ENCODE measurements at regions not wholly inside any gene's neighbourhood (a gene's known extent, or its start where the extent isn't known, plus 50 kb on each side); places are given as distances from the start of the nearest gene placed in this dataset.

- Histone ChIP-seq H3K36me3 (no peaks in the 10 kb centered on the region), H3K9me3 (no peaks in the 10 kb centered on the region), H3K27ac (no peak overlapping the region), H3K4me3 (no peak overlapping the region), H3K4me1 (ENCODE audit: control insufficient read depth in 1 of 2, low read depth in 2 of 2) (no peaks in the 10 kb centered on the region), H3K27me3 (replicated peaks; ENCODE audit: insufficient read depth) (no peaks in the 10 kb centered on the region)
- ATAC-seq (ENCODE audit: insufficient number of reproducible peaks, low FRiP score, low read depth): no peak
- no peak for DNase-seq (ENCODE audit: low spot score)
- no peak for TF ChIP-seq CTCF (IDR thresholded peaks at IDR 0.05)
Observed at GRCh38 chr4:157776930-157777528, 395.8 kb downstream of the GASK1B start.

GRCh38 chr4:157775971-157776370, 396.9 kb downstream of the GASK1B start:
- Histone ChIP-seq H3K36me3 (no peaks in the 10 kb centered on the region), H3K27me3 (replicated peaks; ENCODE audit: insufficient read depth) (no peaks in the 10 kb centered on the region), H3K27ac (no peak overlapping the region), H3K9me3 (no peaks in the 10 kb centered on the region), H3K4me1 (ENCODE audit: control insufficient read depth in 1 of 2, low read depth in 2 of 2) (no peaks in the 10 kb centered on the region), H3K4me3 (no peak overlapping the region)
- DNase-seq (ENCODE audit: low spot score) (no peak), ATAC-seq (ENCODE audit: insufficient number of reproducible peaks, low FRiP score, low read depth) (no peak)
- no peak for TF ChIP-seq CTCF (IDR thresholded peaks at IDR 0.05)

- ATAC-seq (ENCODE audit: insufficient number of reproducible peaks, low FRiP score, low read depth): no peak
- no peaks in the 10 kb centered on the region for H3K36me3 ChIP-seq
- no peak overlapping the region for H3K27ac ChIP-seq
- H3K27me3 ChIP-seq (replicated peaks; ENCODE audit: insufficient read depth): no peaks in the 10 kb centered on the region
- no peaks in the 10 kb centered on the region for H3K4me1 ChIP-seq (ENCODE audit: control insufficient read depth in 1 of 2, low read depth in 2 of 2)
- H3K4me3 ChIP-seq: no peak overlapping the region
- H3K9me3 ChIP-seq: no peaks in the 10 kb centered on the region
- DNase-seq (ENCODE audit: low spot score): no peak
- no peak for TF ChIP-seq CTCF (IDR thresholded peaks at IDR 0.05)
Observed at GRCh38 chr4:157772907-157773306, 399.9 kb downstream of the GASK1B start.

- ATAC-seq (ENCODE audit: insufficient number of reproducible peaks, low FRiP score, low read depth): no peak
- Histone ChIP-seq H3K9me3 (no peaks in the 10 kb centered on the region), H3K27me3 (replicated peaks; ENCODE audit: insufficient read depth) (no peaks in the 10 kb centered on the region), H3K4me1 (ENCODE audit: control insufficient read depth in 1 of 2, low read depth in 2 of 2) (no peaks in the 10 kb centered on the region), H3K36me3 (no peaks in the 10 kb centered on the region), H3K4me3 (no peak overlapping the region), H3K27ac (no peak overlapping the region)
- no peak for DNase-seq (ENCODE audit: low spot score)
- no peak for TF ChIP-seq CTCF (IDR thresholded peaks at IDR 0.05)
Observed at GRCh38 chr4:157768419-157768818, 404.4 kb downstream of the GASK1B start.

- H3K27ac ChIP-seq: no peak overlapping the region
- ATAC-seq (ENCODE audit: insufficient number of reproducible peaks, low FRiP score, low read depth) (no peak), DNase-seq (ENCODE audit: low spot score) (no peak)
- H3K4me3 ChIP-seq: no peak overlapping the region
- H3K27me3 ChIP-seq (replicated peaks; ENCODE audit: insufficient read depth): no peaks in the 10 kb centered on the region
- H3K4me1 ChIP-seq (ENCODE audit: control insufficient read depth in 1 of 2, low read depth in 2 of 2): no peaks in the 10 kb centered on the region
- no peak for TF ChIP-seq CTCF (IDR thresholded peaks at IDR 0.05)
- no peaks in the 10 kb centered on the region for H3K9me3 ChIP-seq
- no peaks in the 10 kb centered on the region for H3K36me3 ChIP-seq
Observed at GRCh38 chr4:157763490-157763889, 409.3 kb downstream of the GASK1B start.

Data from thoracic aorta (tissue), 2 donors.